ENCODE measurements at regions not wholly inside any gene's neighbourhood (a gene's known extent, or its start where the extent isn't known, plus 50 kb on each side); places are given as distances from the start of the nearest gene placed in this dataset.

GRCh38 chr11:20251496-20251895 lies 91.2 kb upstream of the DBX1 start:
- WGBS, 2 donors, result 52 to 60% methylated on average over 3 of the region's 3 CpGs
- Histone ChIP-seq H3K27ac (no peak overlapping the region), H3K9me3 (no peaks in the 10 kb centered on the region), H3K4me1 (peaks cover 0 to 4% (median 0%) of the 10 kb centered on the region in 3 donors), H3K36me3 (no peaks in the 10 kb centered on the region), H3K27me3 (peaks cover 0 to 15% (median 0%) of the 10 kb centered on the region in 4 donors), H3K4me3 (no peak overlapping the region)
- TF ChIP-seq CTCF (IDR thresholded peaks at IDR 0.05) (no peak), POLR2A (IDR thresholded peaks at IDR 0.05) (no peak)
- DNase-seq, result no peak
- intact Hi-C loops (cut with DNase I), result no loop called here

- TF ChIP-seq POLR2A (IDR thresholded peaks at IDR 0.05), result no peak
- no peak for TF ChIP-seq CTCF (IDR thresholded peaks at IDR 0.05)
- DNase-seq, result no peak
These were observed 90.5 kb upstream of the DBX1 start for GRCh38 chr11:20250644-20251247.

GRCh38 chr11:20249796-20250195 lies 89.5 kb upstream of the DBX1 start:
- intact Hi-C loops (cut with DNase I), result no loop called here
- WGBS, 2 donors, result 72 to 76% methylated on average over 3 of the region's 3 CpGs
- H3K27ac ChIP-seq, result no peak overlapping the region
- H3K4me3 ChIP-seq, result no peak overlapping the region
- no peaks in the 10 kb centered on the region for H3K9me3 ChIP-seq
- H3K4me1 ChIP-seq, result peaks cover 0 to 4% (median 0%) of the 10 kb centered on the region in 3 donors
- no peaks in the 10 kb centered on the region for H3K36me3 ChIP-seq
- DNase-seq, result no peak
- TF ChIP-seq CTCF (IDR thresholded peaks at IDR 0.05) (no peak), POLR2A (IDR thresholded peaks at IDR 0.05) (no peak)
- H3K27me3 ChIP-seq, result peaks cover 0 to 28% (median 0%) of the 10 kb centered on the region in 4 donors

More at GRCh38 chr11:20250644-20251247, 90.5 kb upstream of the DBX1 start:
- Histone ChIP-seq H3K36me3 (no peaks in the 10 kb centered on the region), H3K9me3 (no peaks in the 10 kb centered on the region), H3K4me1 (peaks cover 0 to 4% (median 0%) of the 10 kb centered on the region in 3 donors), H3K4me3 (no peak overlapping the region), H3K27me3 (peaks cover 0 to 18% (median 0%) of the 10 kb centered on the region in 4 donors), H3K27ac (no peak overlapping the region)
- WGBS, 2 donors, result 24 to 42% methylated on average over 3 of the region's 3 CpGs
- intact Hi-C loops (cut with DNase I), result no loop called here

- DNase-seq, result no peak
- Histone ChIP-seq H3K4me1 (peaks cover 0 to 4% (median 0%) of the 10 kb centered on the region in 3 donors), H3K27me3 (peaks cover 0 to 32% (median 0%) of the 10 kb centered on the region in 4 donors), H3K36me3 (no peaks in the 10 kb centered on the region), H3K27ac (no peak overlapping the region), H3K4me3 (no peak overlapping the region), H3K9me3 (no peaks in the 10 kb centered on the region)
- intact Hi-C loops (cut with DNase I), result no loop called here
- TF ChIP-seq POLR2A (IDR thresholded peaks at IDR 0.05) (no peak), CTCF (IDR thresholded peaks at IDR 0.05) (no peak)
- 65 to 74% methylated on average over 5 of the region's 5 CpGs for WGBS, 2 donors
These were observed 89.1 kb upstream of the DBX1 start for GRCh38 chr11:20249378-20249777.

GRCh38 chr11:20248871-20249270 lies 88.6 kb upstream of the DBX1 start:
- TF ChIP-seq POLR2A (IDR thresholded peaks at IDR 0.05) (no peak), CTCF (IDR thresholded peaks at IDR 0.05) (no peak)

More at GRCh38 chr11:20248871-20249270, 88.6 kb upstream of the DBX1 start:
- intact Hi-C loops (cut with DNase I), result no loop called here
- peaks cover 0 to 4% (median 0%) of the 10 kb centered on the region in 3 donors for H3K4me1 ChIP-seq
- H3K27me3 ChIP-seq, result peaks cover 0 to 32% (median 0%) of the 10 kb centered on the region in 4 donors
- DNase-seq, result no peak
- 55 to 76% methylated on average over 2 of the region's 2 CpGs for WGBS, 2 donors
- H3K4me3 ChIP-seq, result no peak overlapping the region
- no peaks in the 10 kb centered on the region for H3K9me3 ChIP-seq
- H3K36me3 ChIP-seq, result no peaks in the 10 kb centered on the region
- H3K27ac ChIP-seq, result no peak overlapping the region
